Lower leg skin (tissue), 3 donors: ENCODE measurements at regions not wholly inside any gene's neighbourhood (a gene's known extent, or its start where the extent isn't known, plus 50 kb on each side); places are given as distances from the start of the nearest gene placed in this dataset.

Source experiments
- CTCF ChIP-seq, 3 donors: fragments of 450-650 bp; IDR thresholded peaks; one replicate each; pipeline ENCODE4 v1.5.1; 2016; ENCODE audit warnings: antibody characterized with exemption in 3 of 3, mild to moderate bottlenecking in 3 of 3, moderate library complexity in 2 of 3
- POLR2A ChIP-seq, 2 donors: fragments of 450-650 bp; IDR thresholded peaks; one replicate each; pipeline ENCODE4 v1.6.1; 2016 to 2017; ENCODE audit warnings: antibody characterized with exemption in 2 of 2, mild to moderate bottlenecking in 1 of 2, moderate library complexity in 1 of 2

- TF ChIP-seq CTCF (IDR thresholded peaks at IDR 0.05) = no peak
- no peak for TF ChIP-seq POLR2A (IDR thresholded peaks at IDR 0.05)
Measured at GRCh38 chr14:36450550-36450949, 69.5 kb downstream of the NKX2-1 start.
